K562 (cell line): ENCODE measurements at regions not wholly inside any gene's neighbourhood (a gene's known extent, or its start where the extent isn't known, plus 50 kb on each side); places are given as distances from the start of the nearest gene placed in this dataset.
A peak's percentile ranks its signal among the peaks of the same experiment; 100 is the strongest.
"Not testable (repeated sequence)": the region's sequence is repeated elsewhere in the genome, so short reads cannot be mapped to it uniquely, and the experiment has no call there.

Experiments
- ATAC-seq: fragments of 200-7000 bp; cut with Tn5 transposase; 3 replicates; pipeline ENCODE4 v1.9.1; 2020; ENCODE audit warnings: moderate library complexity
- BruUV-seq: library from RNA; stranded (reverse); fragments of 400-500 nt; replicated peaks from 2 replicates; lab custom pipeline; 2021; lab: Mats Ljungman, UMichigan
- CTCF ChIA-PET: fragments of 300-600 bp; formaldehyde crosslinking; extraction: SDS; loops from one replicate; lab custom pipeline; 2021; ENCODE audit warnings: low intra/inter-chr PET ratio; lab: Yijun Ruan, JAX
- POLR2A ChIA-PET: fragments of 300-600, 350-650 bp; sonication (Branson Sonifier 250); formaldehyde crosslinking; extraction: SDS; loops from one replicate; lab custom pipeline; 2021; ENCODE audit warnings: antibody characterized with exemption, inconsistent platforms; lab: Yijun Ruan, JAX
- DNase-seq, 4 experiments: peaks; one replicate each; pipeline versions ENCODE4 v3.0.0 to v3.0.0-alpha.2; 2011 to 2018; ENCODE audit warnings: low spot score in 3 of 4, mixed read lengths in 3 of 4; ENCODE audit errors: extremely low read depth in 1 of 4
- FAIRE-seq: peaks from 2 replicates; lab custom pipeline; 2011; peaks lifted over from hg19 to GRCh38; lab: Jason Lieb, UNC
- H2AFZ ChIP-seq: 2 replicates; pipeline ENCODE4 v1.6.0; 2011; ENCODE audit warnings: low read depth, low read length, control low read depth, inconsistent platforms
- H3K27ac ChIP-seq: fragments of 200-600 bp; 3 replicates; pipeline ENCODE4 v1.8.0; 2011; ENCODE audit warnings: low read depth, mild to moderate bottlenecking, control low read depth, inconsistent platforms, low read length, moderate library complexity, mixed read lengths; ENCODE audit errors: extremely low read depth
- H3K27me3 ChIP-seq, 2 experiments: fragments of 300-600 bp in 1 of 2; 2 replicates in 1 of 2; 3 replicates in 1 of 2; pipeline versions ENCODE4 v1.6.0 to v1.8.0; 2011; ENCODE audit warnings: inconsistent platforms in 2 of 2, low read length in 2 of 2, mild to moderate bottlenecking in 1 of 2, mixed read lengths in 1 of 2, moderate library complexity in 1 of 2; ENCODE audit not compliant: control insufficient read depth in 2 of 2, insufficient read depth in 2 of 2
- H3K36me3 ChIP-seq: fragments of 300-600 bp; 3 replicates; pipeline ENCODE4 v1.8.0; 2011; ENCODE audit warnings: mild to moderate bottlenecking, low read length, inconsistent platforms; ENCODE audit not compliant: control insufficient read depth, insufficient read depth
- H3K4me1 ChIP-seq, 2 experiments: fragments of 200-600 bp in 1 of 2; replicated peaks in 1 of 2; 2 replicates in 1 of 2; 3 replicates in 1 of 2; pipeline versions ENCODE4 v1.5.1 to v1.8.0; 2011; ENCODE audit warnings: inconsistent platforms in 2 of 2, low read length in 2 of 2, mild to moderate bottlenecking in 1 of 2, mixed read lengths in 1 of 2, moderate library complexity in 1 of 2; ENCODE audit not compliant: control insufficient read depth in 2 of 2, insufficient read depth in 2 of 2
- H3K4me2 ChIP-seq: 2 replicates; pipeline ENCODE4 v1.6.1; 2011; ENCODE audit warnings: low read length, control low read depth, inconsistent platforms, mixed read lengths; ENCODE audit not compliant: insufficient read depth
- H3K4me3 ChIP-seq: fragments of 200-600 bp; sonication (generic), shearing (Covaris generic); 2 replicates; pipeline ENCODE4 v1.5.1; 2016; ENCODE audit warnings: control low read depth, inconsistent platforms
- H3K79me2 ChIP-seq: fragments of 200-600 bp; 3 replicates; pipeline ENCODE4 v1.8.0; 2011; ENCODE audit warnings: low read length, inconsistent platforms; ENCODE audit not compliant: control insufficient read depth, insufficient read depth
- H3K9ac ChIP-seq, 2 experiments: 2 replicates each; pipeline versions ENCODE4 v1.6.0 to v1.6.1; 2011; ENCODE audit warnings: low read depth in 2 of 2, low read length in 2 of 2, control low read depth in 1 of 2, inconsistent platforms in 1 of 2, mild to moderate bottlenecking in 1 of 2, mixed read lengths in 1 of 2; ENCODE audit not compliant: insufficient read depth in 1 of 2
- H3K9me1 ChIP-seq: one replicate; pipeline ENCODE4 v1.6.0; 2011; ENCODE audit warnings: inconsistent platforms, mild to moderate bottlenecking, low read length, moderate library complexity; ENCODE audit not compliant: control insufficient read depth, insufficient read depth
- H3K9me3 ChIP-seq: replicated peaks from 2 replicates; pipeline ENCODE4 v1.5.1; 2011; ENCODE audit warnings: low read depth, low read length, inconsistent platforms; ENCODE audit not compliant: control insufficient read depth, insufficient read depth
- H4K20me1 ChIP-seq: replicated peaks from 2 replicates; pipeline ENCODE4 v1.6.1; 2011; ENCODE audit warnings: low read length, inconsistent platforms, mixed read lengths; ENCODE audit not compliant: control insufficient read depth, insufficient read depth
- CBFA2T2 ChIP-seq: fragments of 450-650 bp; conservative IDR thresholded peaks from 2 replicates; pipeline ENCODE4 v1.6.1; 2017; ENCODE audit warnings: mild to moderate bottlenecking
- CBFA2T3 ChIP-seq: fragments of 450-650 bp; IDR thresholded peaks from 2 replicates; pipeline ENCODE4 v1.6.1; 2017
- ETV1 ChIP-seq: fragments of 450-650 bp; conservative IDR thresholded peaks from 2 replicates; pipeline ENCODE4 v1.6.1; 2016; ENCODE audit warnings: missing genetic modification characterization, control low read depth, low read depth, missing compliant biosample characterization
- HNRNPLL ChIP-seq: fragments of 200-400 bp; formaldehyde crosslinking; IDR thresholded peaks from 2 replicates; pipeline ENCODE4 v1.6.1; 2017; ENCODE audit warnings: low read length, low read depth, mild to moderate bottlenecking; ENCODE audit not compliant: poor library complexity, severe bottlenecking
- MYNN ChIP-seq, 2 experiments: sonication (generic); formaldehyde crosslinking in 1 of 2; IDR thresholded peaks; 2 replicates each; pipeline versions ENCODE4 v1.5.0 to v1.6.1; 2016 to 2020; ENCODE audit warnings: antibody characterized with exemption in 1 of 2, missing genetic modification reagents in 1 of 2
- NCOR1 ChIP-seq: fragments of 450-650 bp; IDR thresholded peaks from 2 replicates; pipeline ENCODE4 v1.6.1; 2016; ENCODE audit warnings: mild to moderate bottlenecking, moderate library complexity
- POLR2G ChIP-seq: fragments of 200-400 bp; formaldehyde crosslinking; IDR thresholded peaks from 2 replicates; pipeline ENCODE4 v1.6.1; 2017; ENCODE audit warnings: low read depth, mild to moderate bottlenecking, antibody characterized with exemption, low read length, moderate library complexity
- RBBP5 ChIP-seq: fragments of 200-600 bp; sonication (generic); IDR thresholded peaks from 2 replicates; pipeline ENCODE4 v1.6.1; 2012; ENCODE audit warnings: borderline replicate concordance, mild to moderate bottlenecking, low read length, control low read depth, inconsistent platforms; ENCODE audit not compliant: insufficient read depth, poor library complexity, severe bottlenecking
- RCOR1 ChIP-seq, 2 experiments: IDR thresholded peaks; 2 replicates each; pipeline ENCODE4 v1.6.1; 2012; ENCODE audit warnings: low read depth in 2 of 2, low read length in 2 of 2, borderline replicate concordance in 1 of 2, improper control_type of control experiment in 1 of 2
- RNF2 ChIP-seq: sonication (generic); IDR thresholded peaks from 2 replicates; pipeline ENCODE4 v1.6.1; 2016
- TCF3 ChIP-seq: sonication (generic); formaldehyde crosslinking; IDR thresholded peaks from 2 replicates; pipeline ENCODE4 v1.4.0; 2020; ENCODE audit warnings: mild to moderate bottlenecking, missing genetic modification reagents
- VEZF1 ChIP-seq: fragments of 200-800 bp; sonication (Bioruptor generic); IDR thresholded peaks from 2 replicates; pipeline ENCODE4 v1.6.1; 2017; ENCODE audit warnings: missing genetic modification characterization, missing compliant biosample characterization
- ZBTB7A ChIP-seq: IDR thresholded peaks from 2 replicates; pipeline ENCODE4 v1.6.1; 2011; ENCODE audit warnings: low read depth, mild to moderate bottlenecking, low read length, moderate library complexity, borderline replicate concordance; ENCODE audit not compliant: control insufficient read depth
- ZNF644 ChIP-seq: fragments of 200-800 bp; sonication (Bioruptor generic); IDR thresholded peaks from 2 replicates; pipeline ENCODE4 v1.6.1; 2016; ENCODE audit warnings: low read depth, missing genetic modification characterization, missing compliant biosample characterization
- WGBS: fragments of 100-300 bp; shearing (Covaris generic); methylation state at CpG from one replicate; pipeline ENCODE4 v1.1.6; 2016; ENCODE audit warnings: low coverage, mixed read lengths; ENCODE audit not compliant: insufficient coverage; ENCODE audit errors: missing lambda C conversion rate; 5-methylcytosine and 5-hydroxymethylcytosine counted together
- in situ Hi-C: fragments of 300-500 bp; cut with MboI; formaldehyde crosslinking; loops from 4 replicates; pipeline ENCODE4 v1.15.0; 2018; ENCODE audit warnings: inconsistent platforms, mixed read lengths
- intact Hi-C: fragments of 100-400 bp; cut with micrococcal nuclease; formaldehyde crosslinking; loops from 2 replicates; pipeline ENCODE4 v1.14.2; 2022
- TF ChIP-seq, protein P1 (sequence below), 2 experiments: IDR thresholded peaks; 2 replicates each; pipeline ENCODE4 v1.6.1; 2011; ENCODE audit warnings: borderline replicate concordance in 1 of 2, control low read depth in 1 of 2, low read depth in 1 of 2, low read length in 1 of 2, mild to moderate bottlenecking in 1 of 2, mixed read lengths in 1 of 2, moderate library complexity in 1 of 2; ENCODE audit not compliant: insufficient read depth in 1 of 2, insufficient read length in 1 of 2, poor library complexity in 1 of 2, severe bottlenecking in 1 of 2; ENCODE audit errors: extremely low read depth in 1 of 2
- TF ChIP-seq, protein P2 (sequence below): sonication (generic); IDR thresholded peaks from 2 replicates; pipeline ENCODE4 v1.6.1; 2016

DNA sequence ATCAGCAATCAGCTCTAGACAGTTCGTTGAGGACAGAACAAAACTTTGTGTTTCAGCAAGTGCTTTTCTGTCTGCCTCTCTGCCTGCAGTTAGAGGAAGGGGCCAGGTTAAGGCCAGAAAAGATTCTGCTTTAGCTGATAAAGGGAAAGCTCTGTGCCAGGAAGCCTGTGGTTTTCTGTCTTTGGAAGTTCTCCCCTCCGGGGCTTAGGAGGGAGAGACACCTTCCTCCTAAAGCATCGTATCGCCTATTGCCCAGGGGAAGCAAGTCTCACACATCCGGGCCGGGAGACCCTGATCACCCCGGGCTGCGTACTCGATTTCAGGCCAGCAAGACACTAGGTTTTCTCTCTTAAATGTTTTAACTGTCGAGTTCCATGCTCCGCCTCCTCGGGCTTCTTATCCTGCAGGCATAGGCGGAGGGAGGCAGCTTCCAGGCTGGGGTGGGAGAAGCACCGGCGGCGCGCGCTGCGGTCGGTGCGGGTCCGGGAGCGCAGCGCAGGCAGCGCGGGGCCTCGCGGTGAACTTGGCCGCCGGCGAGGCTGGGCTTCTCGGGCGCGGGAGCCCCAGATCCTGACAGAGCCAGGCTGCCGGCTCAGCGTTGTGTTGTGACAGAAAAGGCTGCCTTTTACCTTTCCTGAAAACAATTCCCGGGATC is 245.4 kb downstream of the BCL2L11 start:
- H2AFZ ChIP-seq; H3K79me2 ChIP-seq; CTCF ChIA-PET; BruUV-seq; POLR2A ChIA-PET; H3K9me3 ChIP-seq; in situ Hi-C loops; H3K4me1 ChIP-seq; H4K20me1 ChIP-seq; intact Hi-C loops; H3K9me1 ChIP-seq; H3K27me3 ChIP-seq; TF ChIP-seq MYNN (CRISPR knock-in tag; IDR thresholded peaks at IDR 0.05): not testable (repeated sequence)
- 2% methylated on average over 28 of the region's 37 CpGs for WGBS
- FAIRE-seq (peak; percentile 95), DNase-seq (peak in 3 of 4 experiments; percentile 4 to 84 (median 44)), ATAC-seq (peak; percentile 87)
- Histone ChIP-seq H3K4me3 (peak overlapping the region; percentile 13; the same call in 1 of the 2 replicates), H3K4me2 (peak overlapping the region; percentile 6; the same call in 1 of the 2 replicates), H3K36me3 (peaks cover 11% of the 10 kb centered on the region; the same call in 2 of the 3 replicates), H3K27ac (peak overlapping the region; percentile 62; the same call in 2 of the 3 replicates), H3K9ac (peak overlapping the region; percentile 14 to 34; a peak in 2 of 4 replicates)
- peak; percentile 80; the same call in 1 of the 2 replicates for TF ChIP-seq RNF2
- TF ChIP-seq VEZF1 (CRISPR knock-in tag) = 0 out of 2 replicates have a peak, but pooled peaks have one; percentile 25
- TF ChIP-seq HNRNPLL = peak; percentile 55
- 0 out of 4 replicates have a peak, but pooled peaks of 1 of the 2 experiments have one; percentile 44 for TF ChIP-seq RCOR1 (IDR thresholded peaks at IDR 0.05; ENCODE audit: borderline replicate concordance in 1 of 2, low read depth in 2 of 2, low read length in 2 of 2)
- peak; percentile 68 for TF ChIP-seq ETV1 (tag)
- 0 out of 2 replicates have a peak, but pooled peaks have one; percentile 10 for TF ChIP-seq CBFA2T2
- TF ChIP-seq, protein P1, sequence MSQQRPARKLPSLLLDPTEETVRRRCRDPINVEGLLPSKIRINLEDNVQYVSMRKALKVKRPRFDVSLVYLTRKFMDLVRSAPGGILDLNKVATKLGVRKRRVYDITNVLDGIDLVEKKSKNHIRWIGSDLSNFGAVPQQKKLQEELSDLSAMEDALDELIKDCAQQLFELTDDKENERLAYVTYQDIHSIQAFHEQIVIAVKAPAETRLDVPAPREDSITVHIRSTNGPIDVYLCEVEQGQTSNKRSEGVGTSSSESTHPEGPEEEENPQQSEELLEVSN (IDR thresholded peaks at IDR 0.05; ENCODE audit: borderline replicate concordance in 1 of 2, extremely low read depth in 1 of 2, insufficient read depth in 1 of 2, insufficient read length in 1 of 2, low read depth in 1 of 2, low read length in 1 of 2, poor library complexity in 1 of 2, severe bottlenecking in 1 of 2) = peak in 1 of 2 experiments; percentile 34
- peak; percentile 33; the same call in 1 of the 2 replicates for TF ChIP-seq CBFA2T3
- TF ChIP-seq MYNN (IDR thresholded peaks at IDR 0.05) = 0 out of 2 replicates have a peak, but pooled peaks have one; percentile 17
- TF ChIP-seq, protein P2, sequence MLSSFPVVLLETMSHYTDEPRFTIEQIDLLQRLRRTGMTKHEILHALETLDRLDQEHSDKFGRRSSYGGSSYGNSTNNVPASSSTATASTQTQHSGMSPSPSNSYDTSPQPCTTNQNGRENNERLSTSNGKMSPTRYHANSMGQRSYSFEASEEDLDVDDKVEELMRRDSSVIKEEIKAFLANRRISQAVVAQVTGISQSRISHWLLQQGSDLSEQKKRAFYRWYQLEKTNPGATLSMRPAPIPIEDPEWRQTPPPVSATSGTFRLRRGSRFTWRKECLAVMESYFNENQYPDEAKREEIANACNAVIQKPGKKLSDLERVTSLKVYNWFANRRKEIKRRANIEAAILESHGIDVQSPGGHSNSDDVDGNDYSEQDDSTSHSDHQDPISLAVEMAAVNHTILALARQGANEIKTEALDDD = 0 out of 2 replicates have a peak, but pooled peaks have one; percentile 11
- peak; percentile 42; the same call in 1 of the 2 replicates for TF ChIP-seq POLR2G
- 0 out of 2 replicates have a peak, but pooled peaks have one; percentile 9 for TF ChIP-seq NCOR1
- peak; percentile 65 for TF ChIP-seq RBBP5
- peak; percentile 28; the same call in 1 of the 2 replicates for TF ChIP-seq ZBTB7A
- peak; percentile 26; the same call in 1 of the 2 replicates for TF ChIP-seq TCF3
- TF ChIP-seq ZNF644 = 0 out of 2 replicates have a peak, but pooled peaks have one; percentile 33
